IMR-90 (cell line): ENCODE measurements at regions not wholly inside any gene's neighbourhood (a gene's known extent, or its start where the extent isn't known, plus 50 kb on each side); places are given as distances from the start of the nearest gene placed in this dataset.

Experiments used
- BHLHE40 ChIP-seq: fragments of 150-350 bp; IDR thresholded peaks from 2 replicates; pipeline ENCODE4 v1.6.1; 2016; ENCODE audit warnings: mild to moderate bottlenecking, low read depth, low read length
- CEBPB ChIP-seq: IDR thresholded peaks from 2 replicates; pipeline ENCODE4 v1.6.1; 2012; ENCODE audit warnings: low read depth, low read length, improper control_type of control experiment
- CHD1 ChIP-seq: IDR thresholded peaks from 2 replicates; pipeline ENCODE4 v1.6.1; 2012; ENCODE audit warnings: low read depth, low read length, improper control_type of control experiment
- FOS ChIP-seq: fragments of 150-350 bp; IDR thresholded peaks from 2 replicates; pipeline ENCODE4 v1.6.1; 2016; ENCODE audit warnings: low read depth, low read length
- MAFK ChIP-seq: IDR thresholded peaks from 2 replicates; pipeline ENCODE4 v1.6.1; 2012; ENCODE audit warnings: low read depth, low read length, improper control_type of control experiment
- NFE2L2 ChIP-seq: fragments of 150-350 bp; IDR thresholded peaks from 2 replicates; pipeline ENCODE4 v1.6.1; 2016; ENCODE audit warnings: low read depth, mild to moderate bottlenecking, low read length
- POLR2A ChIP-seq: IDR thresholded peaks from 2 replicates; pipeline ENCODE4 v1.6.1; 2012; ENCODE audit warnings: mild to moderate bottlenecking, low read depth, low read length
- RAD21 ChIP-seq: IDR thresholded peaks from 2 replicates; pipeline ENCODE4 v1.6.1; 2012; ENCODE audit warnings: low read length, improper control_type of control experiment
- RCOR1 ChIP-seq: IDR thresholded peaks from 2 replicates; pipeline ENCODE4 v1.6.1; 2012; ENCODE audit warnings: mild to moderate bottlenecking, low read length, improper control_type of control experiment; ENCODE audit not compliant: insufficient replicate concordance
- RFX5 ChIP-seq: IDR thresholded peaks from 2 replicates; pipeline ENCODE4 v1.8.0; 2012; ENCODE audit warnings: low read depth, mild to moderate bottlenecking, low read length, moderate library complexity
- TF ChIP-seq, protein P1 (sequence below): conservative IDR thresholded peaks from 2 replicates; pipeline ENCODE4 v1.5.1; 2012; ENCODE audit warnings: mild to moderate bottlenecking, low read depth, low read length, improper control_type of control experiment
- TF ChIP-seq, protein P2 (sequence below): fragments of 150-350 bp; IDR thresholded peaks from 2 replicates; pipeline ENCODE4 v1.6.1; 2017; ENCODE audit warnings: mild to moderate bottlenecking, antibody characterized with exemption, low read length, low read depth

DNA sequence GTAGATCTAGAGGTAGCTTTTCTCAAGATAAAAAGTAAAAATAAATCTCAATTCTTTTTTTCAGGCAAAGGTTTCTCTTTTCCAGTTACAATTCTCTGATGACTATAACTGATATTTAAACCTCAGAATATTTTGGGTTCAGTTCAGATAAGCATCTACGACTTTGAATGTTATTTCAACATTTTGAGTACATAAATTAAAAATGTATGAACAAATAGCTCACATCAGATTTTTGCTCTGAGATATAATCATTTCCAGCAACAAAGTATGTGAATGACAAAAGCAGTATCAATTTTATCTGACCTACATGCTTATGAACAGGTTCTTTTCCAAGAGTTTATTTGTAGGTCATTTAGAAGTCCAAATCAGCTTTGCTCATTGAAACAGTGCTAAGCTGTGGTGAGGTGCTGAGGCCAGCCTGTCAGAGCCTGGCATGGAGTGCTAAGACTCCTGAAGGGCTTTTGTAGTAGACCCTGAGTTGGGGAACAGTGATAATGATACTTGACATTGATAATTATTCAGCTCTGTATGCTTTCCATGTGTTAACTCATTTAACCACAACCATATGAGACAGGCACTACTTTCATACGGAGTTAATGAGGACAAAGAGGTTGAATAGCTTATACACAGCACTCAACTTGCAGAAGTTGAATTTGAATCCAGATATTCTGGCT is 205.0 kb upstream of the DCN start:
- TF ChIP-seq, protein P1, sequence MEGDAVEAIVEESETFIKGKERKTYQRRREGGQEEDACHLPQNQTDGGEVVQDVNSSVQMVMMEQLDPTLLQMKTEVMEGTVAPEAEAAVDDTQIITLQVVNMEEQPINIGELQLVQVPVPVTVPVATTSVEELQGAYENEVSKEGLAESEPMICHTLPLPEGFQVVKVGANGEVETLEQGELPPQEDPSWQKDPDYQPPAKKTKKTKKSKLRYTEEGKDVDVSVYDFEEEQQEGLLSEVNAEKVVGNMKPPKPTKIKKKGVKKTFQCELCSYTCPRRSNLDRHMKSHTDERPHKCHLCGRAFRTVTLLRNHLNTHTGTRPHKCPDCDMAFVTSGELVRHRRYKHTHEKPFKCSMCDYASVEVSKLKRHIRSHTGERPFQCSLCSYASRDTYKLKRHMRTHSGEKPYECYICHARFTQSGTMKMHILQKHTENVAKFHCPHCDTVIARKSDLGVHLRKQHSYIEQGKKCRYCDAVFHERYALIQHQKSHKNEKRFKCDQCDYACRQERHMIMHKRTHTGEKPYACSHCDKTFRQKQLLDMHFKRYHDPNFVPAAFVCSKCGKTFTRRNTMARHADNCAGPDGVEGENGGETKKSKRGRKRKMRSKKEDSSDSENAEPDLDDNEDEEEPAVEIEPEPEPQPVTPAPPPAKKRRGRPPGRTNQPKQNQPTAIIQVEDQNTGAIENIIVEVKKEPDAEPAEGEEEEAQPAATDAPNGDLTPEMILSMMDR: no peak
- TF ChIP-seq BHLHE40 (no peak), POLR2A (no peak), CHD1 (no peak), NFE2L2 (no peak), FOS (no peak), CEBPB (no peak), RFX5 (no peak), RAD21 (no peak), MAFK (no peak), RCOR1 (no peak)
- TF ChIP-seq, protein P2, sequence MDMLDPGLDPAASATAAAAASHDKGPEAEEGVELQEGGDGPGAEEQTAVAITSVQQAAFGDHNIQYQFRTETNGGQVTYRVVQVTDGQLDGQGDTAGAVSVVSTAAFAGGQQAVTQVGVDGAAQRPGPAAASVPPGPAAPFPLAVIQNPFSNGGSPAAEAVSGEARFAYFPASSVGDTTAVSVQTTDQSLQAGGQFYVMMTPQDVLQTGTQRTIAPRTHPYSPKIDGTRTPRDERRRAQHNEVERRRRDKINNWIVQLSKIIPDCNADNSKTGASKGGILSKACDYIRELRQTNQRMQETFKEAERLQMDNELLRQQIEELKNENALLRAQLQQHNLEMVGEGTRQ: no peak
